HG02970 (cell line): ENCODE measurements at regions not wholly inside any gene's neighbourhood (a gene's known extent, or its start where the extent isn't known, plus 50 kb on each side); places are given as distances from the start of the nearest gene placed in this dataset.

Experiments
- ATAC-seq: cut with Tn5 transposase; IDR thresholded peaks from one replicate; pipeline ENCODE4 v1.9.1; 2021; ENCODE audit warnings: mild to moderate bottlenecking, moderate library complexity, moderate number of reproducible peaks; ENCODE audit not compliant: unreplicated experiment, low FRiP score

- ATAC-seq: no peak
Measured at GRCh38 chr20:22904386-22904785, 130.7 kb upstream of the SSTR4 start.

DNA sequence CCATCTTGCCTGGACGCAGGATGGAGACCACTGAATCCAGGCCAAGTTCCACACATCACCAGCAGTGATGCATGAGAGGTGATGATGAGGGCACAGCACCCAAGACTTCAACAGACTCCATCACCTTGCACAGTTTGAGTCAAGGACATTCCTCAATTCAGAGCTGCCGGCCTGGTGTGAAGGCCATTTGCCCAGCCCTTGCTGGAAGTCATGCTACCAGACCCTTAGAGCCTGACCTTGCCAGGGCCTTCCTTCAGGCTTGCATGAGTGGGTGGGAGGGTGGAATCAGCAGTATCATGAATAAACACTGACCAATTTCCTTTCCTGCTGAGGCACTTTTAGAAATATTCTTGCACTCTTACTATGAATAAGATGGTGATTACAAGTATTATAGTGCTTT lies 130.2 kb upstream of the SSTR4 start:
- ATAC-seq: no peak

DNA sequence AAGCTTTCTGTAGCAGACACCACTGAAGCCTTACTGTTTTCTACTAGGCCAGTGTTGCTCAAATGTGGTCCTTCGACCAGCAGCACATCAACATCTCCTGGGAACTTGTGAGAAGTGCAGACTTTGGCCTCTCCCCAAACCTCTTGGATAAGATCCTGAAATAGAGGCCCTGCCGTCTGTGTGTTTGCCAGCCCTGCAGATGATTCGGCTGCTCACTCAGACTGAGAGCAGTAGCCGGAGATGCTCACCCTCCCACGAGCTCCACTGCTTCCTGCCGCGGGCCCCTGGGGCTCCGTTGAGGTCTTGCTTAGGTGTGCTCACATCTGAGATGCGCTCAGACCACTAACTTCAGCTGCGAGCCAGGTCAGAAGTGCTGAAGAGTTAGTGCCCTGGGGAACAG lies 129.5 kb upstream of the SSTR4 start:
- ATAC-seq: no peak

DNA sequence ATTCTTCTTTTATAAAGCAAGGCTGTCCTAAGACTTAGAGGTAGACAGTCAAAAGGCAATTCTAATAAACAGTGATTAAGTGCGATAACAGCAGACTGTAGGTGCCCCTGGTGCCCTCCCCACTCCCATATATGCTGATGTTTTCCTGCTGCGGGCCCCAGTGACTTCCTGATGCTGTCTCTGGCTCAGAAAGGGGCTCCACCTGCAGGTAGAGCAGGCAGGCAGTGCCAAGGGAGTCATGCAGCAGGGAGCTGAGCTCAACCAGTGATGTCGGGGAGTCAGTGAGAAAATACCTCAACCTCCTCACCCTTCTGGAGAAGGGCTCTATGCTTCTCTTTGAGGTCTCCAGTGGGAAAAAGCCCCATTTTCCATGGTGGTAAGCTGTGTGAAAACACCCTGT lies 126.7 kb upstream of the SSTR4 start:
- no peak for ATAC-seq

DNA sequence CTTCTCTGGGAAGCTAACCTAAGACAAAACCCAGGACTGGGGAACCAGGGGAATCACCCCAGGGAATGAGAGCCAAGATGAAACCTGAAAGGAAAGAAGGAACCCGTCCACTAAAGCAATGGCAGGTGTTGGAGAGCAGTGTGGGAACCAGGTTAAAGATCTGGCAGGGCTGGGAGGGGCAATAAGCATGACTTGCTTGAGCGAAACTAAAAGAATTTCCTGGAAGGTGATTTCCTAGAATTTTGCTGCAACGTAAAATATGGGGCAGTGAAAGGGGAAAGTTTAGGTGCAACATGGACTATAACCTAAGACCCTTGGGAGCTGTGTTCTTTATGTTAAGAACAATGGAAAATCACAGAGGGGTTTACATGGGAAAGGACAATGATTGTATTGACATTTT lies 126.2 kb upstream of the SSTR4 start:
- ATAC-seq: no peak

DNA sequence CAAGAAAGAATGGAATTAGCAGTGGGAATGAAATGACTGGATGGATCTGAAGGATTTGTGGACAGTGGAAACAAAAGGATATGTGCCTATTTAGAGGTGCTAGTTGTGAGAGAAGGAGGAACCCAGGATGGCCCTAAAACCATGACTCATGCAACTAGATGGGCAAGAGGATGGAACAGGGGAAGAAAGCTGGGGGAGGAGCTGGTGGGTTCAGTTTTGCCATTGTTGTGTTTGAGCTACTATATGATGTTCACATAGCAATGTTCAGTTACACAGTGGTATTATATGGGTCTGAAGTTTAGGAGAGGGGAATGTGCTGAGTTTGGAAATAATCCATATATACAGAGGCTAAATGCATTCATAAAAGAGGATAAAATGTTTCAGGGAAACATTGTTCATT lies 125.7 kb upstream of the SSTR4 start:
- no peak for ATAC-seq

- ATAC-seq: no peak
Measured at GRCh38 chr20:22910287-22910852, 124.7 kb upstream of the SSTR4 start.

DNA sequence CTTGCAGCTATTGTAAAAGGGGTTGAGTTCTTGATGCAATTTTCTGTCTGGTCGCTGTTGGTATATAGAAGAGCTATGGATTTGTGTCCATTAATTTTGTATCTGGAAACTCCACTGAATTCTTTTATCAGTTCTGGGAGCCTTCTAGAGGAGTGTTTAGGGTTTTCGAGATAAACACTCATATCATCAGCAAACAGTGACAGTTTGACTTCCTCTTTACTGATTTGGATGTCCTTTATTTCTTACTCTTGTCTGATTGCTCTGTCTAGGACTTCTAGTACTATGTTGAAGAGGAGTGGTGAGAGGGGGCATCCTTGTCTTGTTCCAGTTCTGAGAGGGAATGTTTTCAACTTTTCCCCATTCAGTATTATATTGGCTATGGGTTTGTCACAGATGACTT lies 120.8 kb upstream of the SSTR4 start:
- ATAC-seq: no peak

GRCh38 chr20:22915512-22915911 lies 119.6 kb upstream of the SSTR4 start:
- ATAC-seq: no peak

DNA sequence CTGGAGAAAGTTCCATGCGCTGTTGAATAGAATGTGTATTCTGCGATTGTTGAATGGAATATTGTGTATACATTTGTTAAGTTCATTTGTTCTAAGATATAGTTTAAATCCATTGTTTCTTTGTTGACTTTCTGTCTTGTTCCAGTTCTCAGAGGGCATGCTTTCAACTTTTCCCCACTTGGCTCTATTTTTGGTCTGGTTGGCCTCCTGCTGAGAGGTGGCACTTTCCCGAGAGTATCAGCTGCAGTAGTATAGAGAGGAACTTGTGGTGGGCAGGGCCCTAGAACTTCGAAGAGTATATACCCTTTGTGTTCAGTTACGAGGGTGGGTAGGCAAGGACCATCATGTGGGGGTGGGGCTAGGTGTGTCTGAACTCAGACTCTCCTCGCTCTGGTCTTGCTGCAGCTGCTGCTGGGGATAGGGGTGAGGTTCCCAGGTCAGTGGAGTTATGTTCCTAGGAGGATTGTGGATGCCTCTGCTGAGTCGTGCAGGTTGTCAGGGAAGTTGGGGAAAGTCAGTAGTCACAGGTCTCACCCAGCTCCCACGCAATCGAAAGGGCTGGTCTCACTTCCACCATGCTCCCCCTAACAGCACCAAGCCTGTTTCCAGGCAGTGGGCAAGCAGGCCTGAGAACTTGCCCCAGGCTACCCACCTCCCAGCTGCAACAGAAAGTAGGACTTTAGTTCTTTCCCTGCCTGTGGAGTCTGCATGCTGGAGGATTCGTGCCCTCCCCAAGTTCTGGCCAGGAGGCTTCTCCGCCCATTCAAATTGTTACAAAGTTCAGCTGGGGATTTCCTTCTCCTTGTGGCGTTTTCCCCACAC lies 118.9 kb upstream of the SSTR4 start:
- ATAC-seq: no peak

DNA sequence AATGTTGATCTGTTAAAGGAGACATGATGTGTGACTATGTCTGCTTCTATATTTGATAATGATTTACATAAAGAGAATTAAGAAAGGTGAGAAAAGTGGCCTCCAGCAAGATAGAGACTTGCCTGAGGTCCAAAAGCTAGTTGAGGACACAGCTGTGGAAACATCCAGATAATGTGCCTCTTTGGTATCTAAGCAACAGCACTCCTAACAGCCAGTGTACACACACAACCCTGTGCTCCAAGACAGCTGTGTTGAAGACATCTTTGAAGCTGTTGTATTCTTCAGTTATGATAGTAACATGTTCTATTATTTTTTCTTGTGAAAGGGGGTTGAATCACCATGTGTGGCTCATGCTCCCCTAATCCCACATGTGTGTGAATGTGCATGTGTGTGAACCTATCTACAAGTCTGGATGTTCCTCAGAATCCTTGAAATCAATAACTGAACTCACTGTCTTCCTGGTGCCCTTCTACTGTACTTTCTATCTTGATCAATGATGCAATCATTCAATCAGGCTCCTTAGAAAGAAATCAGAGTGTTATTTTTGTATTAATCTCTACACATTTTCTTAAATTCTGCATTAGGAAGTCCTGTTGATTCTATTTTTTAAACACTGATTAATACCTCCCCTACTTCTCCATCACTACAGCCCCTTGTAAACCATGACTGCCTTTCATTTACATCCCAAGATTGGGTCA lies 116.7 kb upstream of the SSTR4 start:
- no peak for ATAC-seq

DNA sequence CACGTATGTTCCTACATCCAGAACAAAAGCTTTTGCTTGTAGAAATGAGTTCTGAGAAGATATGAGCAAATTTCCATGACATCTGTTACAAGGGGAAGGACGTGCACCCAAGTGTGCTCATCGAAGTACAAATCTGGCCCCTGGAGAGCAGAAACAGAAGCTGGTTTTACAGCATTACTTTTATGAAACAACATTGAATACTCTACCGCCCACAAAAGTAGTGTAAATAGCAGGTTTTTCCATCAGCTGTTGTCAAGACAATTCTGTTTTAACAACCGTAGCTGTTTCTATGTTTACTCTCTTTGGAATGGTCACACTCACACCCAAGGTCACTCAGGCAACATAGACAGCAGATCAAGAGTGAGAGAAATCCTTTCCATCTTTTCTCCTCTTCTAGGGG lies 114.2 kb upstream of the SSTR4 start:
- no peak for ATAC-seq

- no peak for ATAC-seq
Measured at GRCh38 chr20:22921595-22922421, 113.3 kb upstream of the SSTR4 start.

DNA sequence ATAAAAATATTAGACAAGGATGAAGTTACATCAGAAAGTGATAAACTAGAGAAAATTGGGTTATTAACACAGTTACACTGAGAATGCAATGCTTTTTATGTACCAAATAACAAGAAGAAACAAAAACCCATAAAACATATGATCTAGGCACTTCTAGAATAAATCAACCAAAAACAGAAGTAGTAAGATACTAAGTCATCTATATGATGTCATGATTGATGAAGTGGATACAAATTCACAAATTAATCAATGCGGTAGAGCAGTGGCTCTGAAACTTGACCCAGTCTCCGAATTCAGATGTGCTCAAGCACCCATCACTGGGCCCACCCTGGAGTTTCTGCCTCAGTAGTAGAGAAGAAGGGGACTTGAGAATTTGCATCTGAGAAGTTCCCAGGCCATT lies 112.1 kb upstream of the SSTR4 start:
- ATAC-seq: no peak

DNA sequence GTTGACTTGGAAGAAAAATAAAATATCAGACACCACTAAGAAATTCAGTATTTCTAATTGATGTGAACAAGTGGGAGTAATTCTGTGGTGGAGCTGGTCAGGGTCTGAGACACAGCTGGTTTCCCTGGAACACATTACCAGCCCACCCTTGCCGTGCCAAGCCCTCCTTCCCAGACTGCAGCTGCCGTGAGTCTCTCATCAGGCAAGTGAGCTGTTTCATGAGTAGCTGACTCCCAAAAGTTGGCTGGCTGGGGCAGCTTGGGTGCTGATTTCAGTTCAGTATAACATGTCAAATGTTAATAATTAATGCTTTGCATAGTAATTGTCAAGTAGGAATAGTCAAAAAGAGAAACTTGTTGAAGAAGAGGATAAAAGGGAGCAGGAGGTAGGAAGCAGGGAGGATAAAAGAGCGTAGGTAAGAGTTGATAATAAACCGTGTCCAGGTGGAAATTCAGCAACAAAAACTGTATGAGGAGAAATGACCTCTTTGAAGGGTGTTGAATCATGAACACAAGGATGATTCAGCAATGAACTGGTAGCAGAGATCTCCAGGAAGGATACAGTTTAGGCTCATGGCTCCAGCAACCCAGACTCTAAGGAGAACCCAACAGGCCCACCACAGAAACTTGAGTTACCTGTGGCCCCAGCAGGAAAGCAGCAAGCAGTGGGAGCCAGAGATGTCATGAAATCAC lies 110.9 kb upstream of the SSTR4 start:
- ATAC-seq: no peak

- no peak for ATAC-seq
Measured at GRCh38 chr20:22924949-22925612, 110.0 kb upstream of the SSTR4 start.

DNA sequence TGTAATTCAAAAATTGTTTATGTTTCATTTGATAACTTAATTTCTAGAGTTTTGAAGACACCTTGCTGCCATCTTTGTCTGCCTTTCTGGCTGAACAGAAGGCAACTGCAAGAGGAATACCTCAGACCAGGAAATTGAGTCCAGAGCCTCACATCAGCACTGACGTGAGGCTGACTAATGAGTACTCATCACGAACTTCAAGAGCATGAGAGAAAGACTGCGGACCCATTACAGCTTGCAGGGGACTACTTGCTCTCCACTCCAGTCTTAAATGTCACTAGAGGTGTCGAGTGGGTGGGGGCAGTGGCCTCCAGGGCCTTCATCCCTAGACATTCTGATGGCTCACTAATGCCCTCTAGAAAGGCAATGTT lies 109.5 kb upstream of the SSTR4 start:
- no peak for ATAC-seq

DNA sequence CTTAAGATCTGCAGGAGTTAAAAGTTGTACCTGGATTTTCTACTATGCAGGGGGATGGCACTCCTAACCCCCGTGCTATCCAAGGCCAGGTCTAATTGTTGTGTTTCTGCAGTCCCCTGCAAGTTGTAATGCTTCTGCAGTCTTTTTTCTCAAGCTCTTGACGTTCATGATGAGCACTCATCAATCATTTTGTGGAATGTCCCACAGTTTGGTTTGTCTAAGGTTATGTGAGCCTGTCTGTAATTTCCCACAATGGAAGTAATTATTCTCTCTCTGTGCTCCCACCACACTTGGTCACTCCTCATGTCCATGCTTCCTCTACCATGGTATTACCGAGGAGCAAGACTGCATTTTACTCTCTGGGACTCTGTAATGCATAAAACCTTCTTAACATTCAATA lies 107.6 kb upstream of the SSTR4 start:
- no peak for ATAC-seq

DNA sequence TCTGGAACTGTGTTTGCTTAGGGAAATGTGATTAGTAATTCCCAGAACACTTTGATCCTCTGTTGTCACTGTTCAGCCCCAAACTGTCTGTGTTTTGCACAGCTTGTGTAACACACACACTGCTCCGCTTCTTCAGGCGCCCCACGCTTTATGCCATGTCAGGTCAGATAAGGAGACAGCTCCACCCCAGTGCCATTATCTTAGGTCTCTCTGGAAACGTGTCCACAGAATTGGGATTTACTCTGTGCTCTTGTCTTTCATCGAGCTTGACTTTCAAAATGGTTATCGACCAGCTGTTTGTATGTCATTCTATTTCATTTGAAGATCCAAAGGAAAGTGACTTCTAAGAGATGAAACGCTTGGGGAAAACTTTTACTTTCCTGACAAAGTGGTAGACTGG lies 106.4 kb upstream of the SSTR4 start:
- ATAC-seq: no peak

DNA sequence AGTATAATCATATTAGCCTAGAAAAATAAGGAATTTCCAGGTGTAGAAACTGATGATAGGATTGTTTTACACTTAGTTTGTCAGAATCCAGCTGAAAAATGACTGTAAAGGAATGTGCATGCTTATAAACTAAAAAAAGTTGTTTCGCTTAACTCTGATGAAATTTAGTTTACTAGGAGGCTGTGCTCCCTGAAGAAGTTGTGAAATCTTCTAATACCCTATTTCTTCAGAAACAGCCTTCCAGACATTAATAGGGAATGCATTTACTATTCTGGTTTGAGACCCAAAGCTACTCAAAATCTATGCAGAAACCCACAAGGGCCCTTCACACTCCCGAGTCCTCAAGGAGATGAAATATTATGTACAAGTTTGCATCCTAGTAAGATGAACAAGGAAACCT lies 105.5 kb upstream of the SSTR4 start:
- no peak for ATAC-seq
